AG04449 (cell line): ENCODE measurements at regions not wholly inside any gene's neighbourhood (a gene's known extent, or its start where the extent isn't known, plus 50 kb on each side); places are given as distances from the start of the nearest gene placed in this dataset.

Experiments used
- CTCF ChIA-PET: fragments of 350-600 bp; formaldehyde crosslinking; extraction: SDS; loops from one replicate; lab custom pipeline; 2021; ENCODE audit warnings: antibody characterized with exemption; lab: Yijun Ruan, JAX
- POLR2A ChIA-PET: fragments of 400-600, 350-600 bp; formaldehyde crosslinking; extraction: SDS; loops from one replicate; lab custom pipeline; 2020; ENCODE audit warnings: antibody characterized with exemption, inconsistent platforms; lab: Yijun Ruan, JAX
- DNase-seq: peaks from one replicate; pipeline ENCODE4 v3.0.0-alpha.2; 2010; ENCODE audit warnings: low read depth, low spot score
- H3K4me3 ChIP-seq: 2 replicates; pipeline ENCODE4 v1.5.1; 2011; ENCODE audit warnings: low read depth, mild to moderate bottlenecking, control low read depth, low read length
- CTCF ChIP-seq: IDR thresholded peaks from one replicate; pipeline ENCODE4 v1.5.1; 2011; ENCODE audit warnings: mild to moderate bottlenecking, moderate library complexity, low read length, control low read depth, inconsistent platforms; ENCODE audit not compliant: insufficient read depth; ENCODE audit errors: missing control alignments

DNA sequence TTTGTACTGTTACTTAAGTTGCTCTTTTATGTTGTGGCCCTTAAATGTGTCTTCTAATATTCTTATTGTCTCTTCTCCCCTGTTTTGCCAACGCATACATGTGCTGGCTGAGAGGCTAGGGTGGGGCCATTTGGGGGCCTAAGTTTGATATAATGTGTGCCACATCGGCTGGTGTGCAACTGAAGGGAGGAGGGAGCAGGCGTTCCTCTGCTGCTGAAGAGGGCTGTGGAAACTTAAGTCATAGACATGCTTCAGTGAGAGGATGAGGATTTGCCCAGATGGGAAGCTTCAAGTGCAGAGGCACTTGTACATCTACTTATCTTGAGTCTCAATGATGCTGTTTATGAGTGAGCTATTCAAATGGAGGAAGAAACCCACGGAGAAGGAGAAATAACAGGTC lies 630.6 kb downstream of the LMO4 start:
- DNase-seq, result no peak
- ChIA-PET POLR2A (no interaction called here), CTCF (interaction anchor here (1.2 kb wide), 1 partner anchor 22 kb away, joined by 3 read pairs; no protein-coding TSS in a partner anchor)
- no peak overlapping the region for H3K4me3 ChIP-seq
- TF ChIP-seq CTCF, result no peak

GRCh38 chr1:87961992-87962391 lies 633.3 kb downstream of the LMO4 start:
- H3K4me3 ChIP-seq, result no peak overlapping the region
- no peak for TF ChIP-seq CTCF
- no peak for DNase-seq
- ChIA-PET POLR2A (no interaction called here), CTCF (interaction anchor here (1.5 kb wide), 1 partner anchor 14 kb away, joined by 3 read pairs; no protein-coding TSS in a partner anchor)

GRCh38 chr1:87963556-87963955 lies 634.9 kb downstream of the LMO4 start:
- CTCF ChIA-PET, result interaction anchor here (4.3 kb wide), 1 partner anchor 9 kb away, joined by 28 read pairs; no protein-coding TSS in a partner anchor
- H3K4me3 ChIP-seq, result no peak overlapping the region
- no peak for TF ChIP-seq CTCF
- POLR2A ChIA-PET, result interaction anchor here (0.6 kb wide), 1 partner anchor 601 kb away, joined by 3 read pairs; no protein-coding TSS in a partner anchor
- no peak for DNase-seq

GRCh38 chr1:87965193-87965592 lies 636.5 kb downstream of the LMO4 start:
- ChIA-PET POLR2A (no interaction called here), CTCF (interaction anchor here (1.0 to 4.3 kb wide), 3 partner anchors 9 to 673 kb away, joined by 3 to 28 read pairs (median 3); no protein-coding TSS in a partner anchor)
- TF ChIP-seq CTCF, result no peak
- no peak overlapping the region for H3K4me3 ChIP-seq
- DNase-seq, result no peak

GRCh38 chr1:87968197-87968955 lies 639.7 kb downstream of the LMO4 start:
- TF ChIP-seq CTCF, result no peak
- no peak overlapping the region for H3K4me3 ChIP-seq
- POLR2A ChIA-PET, result interaction anchor here (0.6 to 1.5 kb wide), 4 partner anchors 33 to 640 kb away, joined by 3 to 4 read pairs (median 3); partner anchors contain the start of gene LMO4
- DNase-seq, result no peak
- CTCF ChIA-PET, result interaction anchor here (0.8 to 1.3 kb wide), 4 partner anchors 14 to 837 kb away, joined by 3 to 4 read pairs (median 4); no protein-coding TSS in a partner anchor

- POLR2A ChIA-PET, result interaction anchor here (0.7 to 1.5 kb wide), 2 partner anchors 52 to 641 kb away, joined by 3 read pairs; partner anchors contain the start of gene LMO4
- TF ChIP-seq CTCF, result no peak
- CTCF ChIA-PET, result interaction anchor here (0.8 to 1.1 kb wide), 3 partner anchors 13 to 19 kb away, joined by 3 to 4 read pairs (median 3); no protein-coding TSS in a partner anchor
These were observed 640.4 kb downstream of the LMO4 start for GRCh38 chr1:87969040-87969439.

More at GRCh38 chr1:87969040-87969439, 640.4 kb downstream of the LMO4 start:
- DNase-seq, result no peak
- no peak overlapping the region for H3K4me3 ChIP-seq
